Uterus (tissue), 3 donors: ENCODE measurements at regions not wholly inside any gene's neighbourhood (a gene's known extent, or its start where the extent isn't known, plus 50 kb on each side); places are given as distances from the start of the nearest gene placed in this dataset.

ENCODE experiments used
- DNase-seq, 2 donors: peaks; one replicate each; pipeline ENCODE4 v3.0.0-alpha.2; 2019 to 2020
- H3K27ac ChIP-seq, 2 donors: fragments of 200-600 bp; sonication (generic); 1 replicate in 1 of 2; 2 replicates in 1 of 2; pipeline ENCODE4 v1.5.1; 2016 to 2018
- H3K27me3 ChIP-seq, 2 donors: fragments of 200-600 bp; sonication (generic); one replicate each; pipeline ENCODE4 v1.5.1; 2018 to 2019; ENCODE audit warnings: control low read depth in 1 of 2
- H3K36me3 ChIP-seq, 2 donors: fragments of 200-600 bp; sonication (generic); one replicate each; pipeline ENCODE4 v1.5.1; 2019; ENCODE audit warnings: control low read depth in 1 of 2
- H3K4me1 ChIP-seq, 2 donors: fragments of 200-600 bp; sonication (generic); one replicate each; pipeline ENCODE4 v1.5.1; 2018 to 2019; ENCODE audit warnings: control low read depth in 1 of 2
- H3K4me3 ChIP-seq, 2 donors: fragments of 200-600 bp; sonication (generic); 1 replicate in 1 of 2; 2 replicates in 1 of 2; pipeline ENCODE4 v1.5.1; 2018 to 2019; ENCODE audit warnings: mild to moderate bottlenecking in 1 of 2
- H3K9me3 ChIP-seq, 2 donors: fragments of 200-600 bp; sonication (generic); one replicate each; pipeline ENCODE4 v1.5.1; 2019; ENCODE audit warnings: control low read depth in 1 of 2
- CTCF ChIP-seq, 4 experiments: fragments of 200-600 bp in 2 of 4; fragments of 450-650 bp in 2 of 4; sonication (generic) in 2 of 4; IDR thresholded peaks; one replicate each; pipeline ENCODE4 v1.5.1; 2016 to 2019; ENCODE audit warnings: antibody characterized with exemption in 4 of 4, mild to moderate bottlenecking in 2 of 4, moderate library complexity in 1 of 4
- POLR2A ChIP-seq, 2 donors: fragments of 450-650 bp; IDR thresholded peaks; one replicate each; pipeline ENCODE4 v1.6.1; 2016; ENCODE audit warnings: antibody characterized with exemption in 2 of 2, mild to moderate bottlenecking in 1 of 2, moderate library complexity in 1 of 2
- intact Hi-C: fragments of 100-400 bp; cut with DNase I; formaldehyde crosslinking; loops from one replicate; pipeline ENCODE4 v1.15.1; 2023; ENCODE audit warnings: low total_unique reads
- donor health status: DM: yes; HTN: yes; CAD: no.

GRCh38 chr10:33026422-33026821 is 68.4 kb upstream of the ITGB1 start:
- Histone ChIP-seq H3K36me3 (no peaks in the 10 kb centered on the region), H3K9me3 (no peaks in the 10 kb centered on the region), H3K4me3 (no peak overlapping the region), H3K27ac (no peak overlapping the region), H3K27me3 (no peaks in the 10 kb centered on the region), H3K4me1 (no peaks in the 10 kb centered on the region)
- DNase-seq = no peak
- TF ChIP-seq POLR2A (IDR thresholded peaks at IDR 0.05) (no peak), CTCF (IDR thresholded peaks at IDR 0.05) (no peak)
- intact Hi-C loops = no loop called here

- H3K27ac ChIP-seq = no peak overlapping the region
- no peaks in the 10 kb centered on the region for H3K4me1 ChIP-seq
- no peaks in the 10 kb centered on the region for H3K27me3 ChIP-seq
- no peaks in the 10 kb centered on the region for H3K36me3 ChIP-seq
- no peak overlapping the region for H3K4me3 ChIP-seq
- DNase-seq = no peak
- intact Hi-C loops = no loop called here
- TF ChIP-seq POLR2A (IDR thresholded peaks at IDR 0.05) = no peak
- TF ChIP-seq CTCF (IDR thresholded peaks at IDR 0.05) = no peak
- H3K9me3 ChIP-seq = no peaks in the 10 kb centered on the region
Observed at GRCh38 chr10:33025910-33026309, 67.9 kb upstream of the ITGB1 start.

- no peak for TF ChIP-seq POLR2A (IDR thresholded peaks at IDR 0.05)
- no peak for TF ChIP-seq CTCF (IDR thresholded peaks at IDR 0.05)
- H3K4me1 ChIP-seq = no peaks in the 10 kb centered on the region
Observed at GRCh38 chr10:33025039-33025438, 67.0 kb upstream of the ITGB1 start.

GRCh38 chr10:33022691-33023090 is 64.7 kb upstream of the ITGB1 start:
- no peak for TF ChIP-seq POLR2A (IDR thresholded peaks at IDR 0.05)
- no peak for TF ChIP-seq CTCF (IDR thresholded peaks at IDR 0.05)
- intact Hi-C loops = no loop called here
- no peaks in the 10 kb centered on the region for H3K36me3 ChIP-seq

More at GRCh38 chr10:33025039-33025438, 67.0 kb upstream of the ITGB1 start:
- intact Hi-C loops = no loop called here
- H3K27me3 ChIP-seq = no peaks in the 10 kb centered on the region
- H3K9me3 ChIP-seq = no peaks in the 10 kb centered on the region
- H3K27ac ChIP-seq = no peak overlapping the region
- DNase-seq = no peak
- H3K4me3 ChIP-seq = no peak overlapping the region
- H3K36me3 ChIP-seq = no peaks in the 10 kb centered on the region

GRCh38 chr10:33022090-33022489 is 64.1 kb upstream of the ITGB1 start:
- H3K27ac ChIP-seq = no peak overlapping the region
- DNase-seq = no peak
- TF ChIP-seq POLR2A (IDR thresholded peaks at IDR 0.05) (no peak), CTCF (IDR thresholded peaks at IDR 0.05) (no peak)
- intact Hi-C loops = no loop called here
- H3K36me3 ChIP-seq = no peaks in the 10 kb centered on the region
- H3K4me3 ChIP-seq = no peak overlapping the region
- H3K27me3 ChIP-seq = no peaks in the 10 kb centered on the region
- no peaks in the 10 kb centered on the region for H3K4me1 ChIP-seq
- H3K9me3 ChIP-seq = no peaks in the 10 kb centered on the region

More at GRCh38 chr10:33022691-33023090, 64.7 kb upstream of the ITGB1 start:
- no peaks in the 10 kb centered on the region for H3K9me3 ChIP-seq
- no peaks in the 10 kb centered on the region for H3K4me1 ChIP-seq
- no peak for DNase-seq
- no peak overlapping the region for H3K27ac ChIP-seq
- H3K27me3 ChIP-seq = no peaks in the 10 kb centered on the region
- H3K4me3 ChIP-seq = no peak overlapping the region
